PC-9 (cell line): ENCODE measurements at regions not wholly inside any gene's neighbourhood (a gene's known extent, or its start where the extent isn't known, plus 50 kb on each side); places are given as distances from the start of the nearest gene placed in this dataset.
"Not testable (repeated sequence)": the region's sequence is repeated elsewhere in the genome, so short reads cannot be mapped to it uniquely, and the experiment has no call there.

Experiments used
- BruUV-seq: library from RNA; stranded (reverse); fragments of 400-500 nt; replicated peaks from 2 replicates; lab custom pipeline; 2021; lab: Mats Ljungman, UMichigan
- CTCF ChIA-PET: fragments of 300-600 bp; sonication (Branson Sonifier 250); formaldehyde crosslinking; loops from one replicate; lab custom pipeline; 2022; ENCODE audit warnings: antibody characterized with exemption; lab: Charles Lee
- POLR2A ChIA-PET: fragments of 300-600 bp; sonication (Branson Sonifier 250); formaldehyde crosslinking; loops from one replicate; lab custom pipeline; 2022; ENCODE audit warnings: antibody characterized with exemption; ENCODE audit not compliant: unreplicated experiment; lab: Charles Lee
- DNase-seq, 2 experiments: peaks; one replicate each; pipeline versions ENCODE4 v3.0.0 to v3.0.0-alpha.2; 2015 to 2022; ENCODE audit warnings: mixed read lengths in 1 of 2
- H2AFZ ChIP-seq: fragments of 200-600 bp; sonication (generic); 2 replicates; pipeline ENCODE4 v1.8.1; 2017; ENCODE audit warnings: antibody characterized with exemption
- H3F3A ChIP-seq: fragments of 200-600 bp; sonication (generic); 2 replicates; pipeline ENCODE4 v1.8.1; 2017; ENCODE audit warnings: antibody characterized with exemption, mild to moderate bottlenecking, low read depth; ENCODE audit not compliant: insufficient read depth
- H3K27ac ChIP-seq: fragments of 200-600 bp; sonication (generic); 2 replicates; pipeline ENCODE4 v1.6.1; 2016; ENCODE audit warnings: mixed run types
- H3K27me3 ChIP-seq: fragments of 200-600 bp; sonication (generic); 2 replicates; pipeline ENCODE4 v1.6.1; 2016; ENCODE audit warnings: low read depth, mixed run types; ENCODE audit not compliant: insufficient read depth
- H3K36me3 ChIP-seq: fragments of 200-600 bp; sonication (generic); 2 replicates; pipeline ENCODE4 v1.6.1; 2016; ENCODE audit warnings: low read depth, mixed run types
- H3K4me1 ChIP-seq: fragments of 200-600 bp; sonication (generic); replicated peaks from 2 replicates; pipeline ENCODE4 v1.6.1; 2016; ENCODE audit warnings: mixed run types; ENCODE audit not compliant: insufficient read depth
- H3K4me2 ChIP-seq: fragments of 200-600 bp; sonication (generic); 2 replicates; pipeline ENCODE4 v1.6.1; 2017; ENCODE audit warnings: mixed run types
- H3K4me3 ChIP-seq: fragments of 200-600 bp; sonication (generic); 2 replicates; pipeline ENCODE4 v1.6.1; 2016; ENCODE audit warnings: mixed run types
- H3K79me2 ChIP-seq: fragments of 200-600 bp; sonication (generic); 2 replicates; pipeline ENCODE4 v1.6.1; 2017; ENCODE audit warnings: low read depth, mixed run types
- H3K9me2 ChIP-seq: fragments of 200-600 bp; sonication (generic); 2 replicates; pipeline ENCODE4 v1.8.1; 2017; ENCODE audit warnings: mild to moderate bottlenecking; ENCODE audit not compliant: insufficient read depth
- H3K9me3 ChIP-seq: fragments of 200-600 bp; sonication (generic); 2 replicates; pipeline ENCODE4 v1.8.1; 2016; ENCODE audit warnings: low read depth; ENCODE audit not compliant: insufficient read depth
- H4K20me1 ChIP-seq: fragments of 200-600 bp; sonication (generic); 2 replicates; pipeline ENCODE4 v1.8.1; 2017; ENCODE audit not compliant: insufficient read depth
- CTCF ChIP-seq: fragments of 200-600 bp; sonication (generic); conservative IDR thresholded peaks from 2 replicates; pipeline ENCODE4 v1.6.1; 2017; ENCODE audit warnings: mixed run types, antibody characterized with exemption, mild to moderate bottlenecking, moderate library complexity
- EZH2 ChIP-seq: fragments of 200-600 bp; sonication (generic); IDR thresholded peaks from 2 replicates; pipeline ENCODE4 v1.8.0; 2017; ENCODE audit warnings: antibody characterized with exemption, low read depth
- intact Hi-C: fragments of 100-400 bp; cut with micrococcal nuclease; formaldehyde crosslinking; loops from one replicate; pipeline ENCODE4 v1.10.0; 2022; ENCODE audit not compliant: unreplicated experiment

DNA sequence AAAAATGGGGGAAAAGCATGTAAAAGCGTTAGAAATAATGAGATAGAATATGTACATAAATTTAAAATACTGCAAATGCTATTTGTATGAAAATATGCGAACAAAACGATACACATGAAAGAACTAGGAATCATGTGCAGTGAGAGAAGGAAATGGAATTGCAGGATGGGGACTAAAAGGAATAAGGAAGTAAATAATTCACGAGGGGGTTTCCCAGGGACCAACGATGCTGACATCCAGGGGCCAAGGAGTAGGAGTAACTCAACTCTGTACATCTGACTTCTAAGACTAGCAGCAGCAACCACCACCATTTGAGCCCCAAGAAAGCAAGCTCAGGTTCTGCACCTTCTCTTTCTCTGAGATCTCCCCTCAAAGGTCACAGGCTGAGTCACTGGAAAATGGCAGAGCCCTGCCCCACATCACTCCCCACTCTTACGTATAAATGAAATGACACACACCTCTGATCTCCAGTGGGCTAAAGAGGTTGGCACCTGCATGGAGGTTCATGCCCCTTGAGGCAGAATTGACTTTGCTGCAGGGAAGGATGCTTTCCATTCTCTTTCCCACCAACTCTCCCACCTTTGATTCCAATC is 100.0 kb upstream of the DLG1 start:
- H3K36me3 ChIP-seq = no peaks in the 10 kb centered on the region
- ChIA-PET POLR2A (no interaction called here), CTCF (interaction anchor here (1.0 kb wide), 1 partner anchor 10 kb away, joined by 3 read pairs; no protein-coding TSS in a partner anchor)
- peaks cover 15% of the 10 kb centered on the region for H3K4me1 ChIP-seq
- no TSS peak for BruUV-seq
- peaks cover 16% of the 10 kb centered on the region for H3F3A ChIP-seq
- no peak for DNase-seq
- TF ChIP-seq EZH2 (no peak), CTCF (no peak)
- no peak overlapping the region for H2AFZ ChIP-seq
- intact Hi-C loops = no loop called here
- H4K20me1 ChIP-seq = no peaks in the 10 kb centered on the region
- H3K9me3 ChIP-seq = no peaks in the 10 kb centered on the region
- H3K27me3 ChIP-seq = no peaks in the 10 kb centered on the region
- H3K9me2 ChIP-seq = no peaks in the 10 kb centered on the region
- H3K4me2 ChIP-seq = no peak overlapping the region
- H3K4me3 ChIP-seq = no peak overlapping the region
- no peak overlapping the region for H3K27ac ChIP-seq
- no peaks in the 10 kb centered on the region for H3K79me2 ChIP-seq

GRCh38 chr3:197397838-197398237 is 99.4 kb upstream of the DLG1 start:
- no peak for TF ChIP-seq CTCF
- TF ChIP-seq EZH2 = no peak
- CTCF ChIA-PET = no interaction called here
- no peak overlapping the region for H2AFZ ChIP-seq

DNA sequence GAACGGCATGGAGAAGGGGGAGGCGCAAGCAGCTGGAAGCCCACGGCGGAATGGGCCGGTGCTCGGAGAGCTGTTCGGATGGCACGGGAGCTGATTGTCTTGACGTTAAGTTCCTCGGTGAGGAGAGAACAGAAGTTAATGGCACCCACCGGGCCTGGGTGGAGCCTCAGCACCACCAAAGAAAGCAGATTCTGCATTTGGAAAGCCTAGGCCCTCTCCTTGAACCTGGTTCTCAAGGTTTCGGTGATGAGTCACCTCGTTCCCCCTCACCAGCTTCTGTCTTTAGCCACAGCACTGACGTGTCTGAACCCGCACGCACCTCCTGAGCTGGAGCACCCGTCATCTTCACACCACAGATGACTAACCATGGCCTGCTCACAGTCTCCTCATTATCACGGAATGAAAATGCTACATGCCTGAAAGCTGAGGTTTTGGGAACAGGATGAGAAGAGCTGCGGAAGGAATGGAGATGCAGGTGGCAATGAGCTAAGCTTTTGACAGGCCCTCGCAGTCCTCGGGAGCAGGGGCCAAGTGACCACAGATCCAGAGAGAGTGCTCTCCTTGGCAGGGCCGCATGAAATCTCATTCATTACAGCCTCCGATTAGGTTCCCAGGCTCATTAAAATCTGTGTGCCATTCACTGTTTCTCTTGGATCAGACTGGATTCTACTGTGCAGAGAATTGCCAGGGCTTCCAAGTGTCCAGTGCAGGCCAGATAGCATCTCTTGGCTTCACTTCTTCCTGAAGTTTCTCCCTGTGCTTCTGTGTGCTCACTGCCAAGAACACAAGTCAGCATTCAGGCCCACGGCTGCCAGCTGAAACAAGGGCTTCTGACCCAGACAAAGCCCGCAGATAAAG is 96.3 kb upstream of the DLG1 start:
- peak overlapping the region; percentile 21 for H3K4me2 ChIP-seq
- intact Hi-C loops = loop anchor here (1.0 kb wide), 3 partner anchors 22 to 105 kb away; no protein-coding TSS in a partner anchor
- no peaks in the 10 kb centered on the region for H4K20me1 ChIP-seq
- no peaks in the 10 kb centered on the region for H3K36me3 ChIP-seq
- no peak overlapping the region for H2AFZ ChIP-seq
- H3K9me2 ChIP-seq = no peaks in the 10 kb centered on the region
- POLR2A ChIA-PET = interaction anchor here (0.5 to 0.8 kb wide), 6 partner anchors 23 to 211 kb away, joined by 3 to 10 read pairs (median 3); no protein-coding TSS in a partner anchor
- BruUV-seq = TSS peak; percentile 99
- no peaks in the 10 kb centered on the region for H3K9me3 ChIP-seq
- peak; percentile 91 to 97 for DNase-seq
- TF ChIP-seq EZH2 (no peak), CTCF (no peak)
- peaks cover 15% of the 10 kb centered on the region for H3K4me1 ChIP-seq
- peaks cover 14% of the 10 kb centered on the region for H3K27me3 ChIP-seq
- CTCF ChIA-PET = interaction anchor here (0.5 to 2.3 kb wide), 4 partner anchors 59 to 162 kb away, joined by 3 to 10 read pairs (median 4); partner anchors contain the start of gene DLG1
- peak overlapping the region; percentile 70 for H3K27ac ChIP-seq
- no peaks in the 10 kb centered on the region for H3K79me2 ChIP-seq
- H3K4me3 ChIP-seq = no peak overlapping the region
- peaks cover 16% of the 10 kb centered on the region for H3F3A ChIP-seq

More at GRCh38 chr3:197397838-197398237, 99.4 kb upstream of the DLG1 start:
- H3K4me3 ChIP-seq = no peak overlapping the region
- no peaks in the 10 kb centered on the region for H3K27me3 ChIP-seq
- H3K9me3 ChIP-seq = no peaks in the 10 kb centered on the region
- no peaks in the 10 kb centered on the region for H3K36me3 ChIP-seq
- no peak for DNase-seq
- H3K4me2 ChIP-seq = no peak overlapping the region
- H3K4me1 ChIP-seq = peaks cover 15% of the 10 kb centered on the region
- no TSS peak for BruUV-seq
- H3K9me2 ChIP-seq = no peaks in the 10 kb centered on the region
- peaks cover 16% of the 10 kb centered on the region for H3F3A ChIP-seq
- H3K79me2 ChIP-seq = no peaks in the 10 kb centered on the region
- no peak overlapping the region for H3K27ac ChIP-seq
- intact Hi-C loops = no loop called here
- H4K20me1 ChIP-seq = no peaks in the 10 kb centered on the region
- POLR2A ChIA-PET = no interaction called here

GRCh38 chr3:197394126-197394463 is 95.7 kb upstream of the DLG1 start:
- BruUV-seq, H3K4me3 ChIP-seq, H2AFZ ChIP-seq, H3K79me2 ChIP-seq, H3K36me3 ChIP-seq, H3K9me2 ChIP-seq, H4K20me1 ChIP-seq, H3K9me3 ChIP-seq, DNase-seq: not testable (repeated sequence)
- CTCF ChIA-PET = interaction anchor here (2.3 kb wide), 1 partner anchor 60 kb away, joined by 10 read pairs; no protein-coding TSS in a partner anchor
- Histone ChIP-seq H3F3A (peaks cover 16% of the 10 kb centered on the region), H3K4me1 (peaks cover 15% of the 10 kb centered on the region), H3K27ac (peak overlapping the region; percentile 70), H3K27me3 (peaks cover 20% of the 10 kb centered on the region), H3K4me2 (peak overlapping the region; percentile 8; the same call in 1 of the 2 replicates)
- POLR2A ChIA-PET = interaction anchor here (0.5 to 0.8 kb wide), 4 partner anchors 22 to 210 kb away, joined by 3 to 10 read pairs (median 6); no protein-coding TSS in a partner anchor
- intact Hi-C loops = loop anchor here (1.0 kb wide), 3 partner anchors 22 to 105 kb away; no protein-coding TSS in a partner anchor
